HCT116 (cell line): ENCODE measurements at regions not wholly inside any gene's neighbourhood (a gene's known extent, or its start where the extent isn't known, plus 50 kb on each side); places are given as distances from the start of the nearest gene placed in this dataset.

Experiments used
- ATAC-seq: fragments of 200-7000 bp; cut with Tn5 transposase; 2 replicates; pipeline ENCODE4 v1.9.1; 2020; ENCODE audit warnings: mild to moderate bottlenecking, moderate library complexity
- BruUV-seq: library from RNA; stranded (reverse); fragments of 400-500 nt; replicated peaks from 2 replicates; lab custom pipeline; 2021; lab: Mats Ljungman, UMichigan
- CTCF ChIA-PET: fragments of 300-600 bp; sonication (Branson Sonifier 250); formaldehyde crosslinking; loops from one replicate; lab custom pipeline; 2021; ENCODE audit warnings: antibody characterized with exemption; lab: Charles Lee
- POLR2A ChIA-PET: fragments of 300-600, 350-600 bp; sonication (Branson Sonifier 250); formaldehyde crosslinking; loops from one replicate; lab custom pipeline; 2021; ENCODE audit warnings: antibody characterized with exemption; lab: Charles Lee
- RAD21 ChIA-PET, 2 experiments: fragments of 300-600 bp; sonication (Branson Sonifier 250); formaldehyde crosslinking; loops; one replicate each; lab custom pipeline; 2023; ENCODE audit warnings: low total read pairs in 2 of 2; ENCODE audit not compliant: uncharacterized antibody in 2 of 2, unreplicated experiment in 2 of 2, low non-redundant PET in 1 of 2; lab: Charles Lee
- DNase-seq: peaks from one replicate; pipeline ENCODE4 v3.0.0-alpha.2; 2010; ENCODE audit warnings: low read depth, low spot score
- H2AFZ ChIP-seq: fragments of 200-600 bp; shearing (Covaris generic), sonication (generic); 2 replicates; pipeline ENCODE4 v1.6.1; 2017; ENCODE audit warnings: low read depth, mixed run types, mixed read lengths, antibody characterized with exemption, low read length; ENCODE audit not compliant: poor library complexity, severe bottlenecking
- H3K27ac ChIP-seq: 2 replicates; pipeline ENCODE4 v1.5.1; 2012; ENCODE audit warnings: low read depth, low read length
- H3K27me3 ChIP-seq: fragments of 200-600 bp; sonication (generic); 2 replicates; pipeline ENCODE4 v1.6.1; 2016; ENCODE audit warnings: mixed run types, low read length, mixed read lengths; ENCODE audit not compliant: insufficient read depth
- H3K36me3 ChIP-seq, 2 experiments: fragments of 200-500 bp in 1 of 2; fragments of 200-600 bp in 1 of 2; sonication (Bioruptor generic) in 1 of 2; sonication (generic) in 1 of 2; 2 replicates each; pipeline versions ENCODE4 v1.5.1 to v1.6.1; 2014 to 2016; ENCODE audit warnings: low read length in 2 of 2, inconsistent platforms in 1 of 2, mixed read lengths in 1 of 2, mixed run types in 1 of 2; ENCODE audit not compliant: insufficient read depth in 2 of 2, control insufficient read depth in 1 of 2
- H3K4me1 ChIP-seq, 2 experiments: fragments of 200-600 bp in 1 of 2; sonication (generic) in 1 of 2; 2 replicates each; pipeline versions ENCODE4 v1.5.1 to v1.6.1; 2012 to 2017; ENCODE audit warnings: low read length in 2 of 2, inconsistent platforms in 1 of 2, mild to moderate bottlenecking in 1 of 2, mixed read lengths in 1 of 2, mixed run types in 1 of 2, moderate library complexity in 1 of 2; ENCODE audit not compliant: insufficient read depth in 2 of 2, control insufficient read depth in 1 of 2
- H3K4me2 ChIP-seq: fragments of 200-600 bp; sonication (generic); 2 replicates; pipeline ENCODE4 v1.6.1; 2017; ENCODE audit warnings: mixed run types, low read length, mixed read lengths
- H3K4me3 ChIP-seq, 2 experiments: fragments of 200-600 bp in 1 of 2; sonication (generic) in 1 of 2; replicated peaks in 1 of 2; 2 replicates each; pipeline ENCODE4 v1.5.1; 2011 to 2016; ENCODE audit warnings: low read length in 2 of 2, control low read depth in 1 of 2, low read depth in 1 of 2, mild to moderate bottlenecking in 1 of 2, mixed read lengths in 1 of 2, mixed run types in 1 of 2
- H3K79me2 ChIP-seq: fragments of 200-600 bp; sonication (generic); 2 replicates; pipeline ENCODE4 v1.6.1; 2017; ENCODE audit warnings: mild to moderate bottlenecking, mixed run types, low read length, moderate library complexity, mixed read lengths; ENCODE audit not compliant: insufficient read depth
- H3K9ac ChIP-seq: fragments of 200-600 bp; sonication (generic); 2 replicates; pipeline ENCODE4 v1.6.1; 2016; ENCODE audit warnings: low read length, mixed read lengths
- H3K9me2 ChIP-seq: fragments of 200-600 bp; sonication (generic), shearing (Covaris generic); 2 replicates; pipeline ENCODE4 v1.6.1; 2017; ENCODE audit warnings: mixed run types, mild to moderate bottlenecking, moderate library complexity; ENCODE audit not compliant: insufficient read depth
- H3K9me3 ChIP-seq, 2 experiments: fragments of 200-500 bp in 1 of 2; fragments of 200-600 bp in 1 of 2; sonication (Bioruptor generic) in 1 of 2; sonication (generic) in 1 of 2; 2 replicates each; pipeline ENCODE4 v1.6.1; 2014 to 2017; ENCODE audit warnings: low read length in 2 of 2, mixed read lengths in 2 of 2, inconsistent platforms in 1 of 2, low read depth in 1 of 2, mild to moderate bottlenecking in 1 of 2, mixed run types in 1 of 2, moderate library complexity in 1 of 2; ENCODE audit not compliant: control insufficient read depth in 1 of 2, insufficient read depth in 1 of 2
- H4K20me1 ChIP-seq: fragments of 200-600 bp; sonication (generic), shearing (Covaris generic); 2 replicates; pipeline ENCODE4 v1.6.1; 2017; ENCODE audit warnings: mixed run types, mild to moderate bottlenecking, moderate library complexity; ENCODE audit not compliant: insufficient read depth
- ATF3 ChIP-seq: IDR thresholded peaks from 2 replicates; pipeline ENCODE4 v1.6.1; 2012
- CBX3 ChIP-seq: IDR thresholded peaks from 2 replicates; pipeline ENCODE4 v1.6.1; 2012; ENCODE audit warnings: low read depth
- CEBPB ChIP-seq: IDR thresholded peaks from 2 replicates; pipeline ENCODE4 v1.6.1; 2012; ENCODE audit warnings: low read depth
- ELF1 ChIP-seq: IDR thresholded peaks from 2 replicates; pipeline ENCODE4 v1.6.1; 2012; ENCODE audit warnings: low read depth, borderline replicate concordance
- EZH2phosphoT487 ChIP-seq: fragments of 200-600 bp; IDR thresholded peaks from 2 replicates; pipeline ENCODE4 v1.6.1; 2018; ENCODE audit warnings: antibody characterized with exemption, borderline replicate concordance
- FOSL1 ChIP-seq: IDR thresholded peaks from 2 replicates; pipeline ENCODE4 v1.6.1; 2012; ENCODE audit warnings: low read depth
- JUND ChIP-seq: IDR thresholded peaks from 2 replicates; pipeline ENCODE4 v1.6.1; 2012
- POLR2A ChIP-seq: IDR thresholded peaks from 2 replicates; pipeline ENCODE4 v1.7.0; 2011; ENCODE audit warnings: borderline replicate concordance; ENCODE audit not compliant: insufficient read depth, insufficient read length; ENCODE audit errors: extremely low read depth
- SIN3A ChIP-seq: IDR thresholded peaks from 2 replicates; pipeline ENCODE4 v1.6.1; 2012; ENCODE audit warnings: low read depth
- SRF ChIP-seq: IDR thresholded peaks from 2 replicates; pipeline ENCODE4 v1.6.1; 2012; ENCODE audit warnings: low read depth
- TCF7L2 ChIP-seq: IDR thresholded peaks from 2 replicates; pipeline ENCODE4 v1.7.0; 2011; ENCODE audit warnings: borderline replicate concordance, inconsistent platforms; ENCODE audit not compliant: insufficient read depth, insufficient read length; ENCODE audit errors: extremely low read depth
- ZFX ChIP-seq: fragments of 450-650 bp; IDR thresholded peaks from 2 replicates; pipeline ENCODE4 v1.6.1; 2017
- ZNF274 ChIP-seq: fragments of 200-500 bp; sonication (Bioruptor generic); IDR thresholded peaks from 2 replicates; pipeline ENCODE4 v1.6.1; 2014; ENCODE audit warnings: mild to moderate bottlenecking, low read depth, low read length, inconsistent platforms
- intact Hi-C: fragments of 100-400 bp; cut with micrococcal nuclease; formaldehyde crosslinking; loops from 2 replicates; pipeline ENCODE4 v1.10.0; 2022
- TF ChIP-seq, protein P1 (sequence below), 3 experiments: fragments of 200-600 bp in 1 of 3; sonication (generic) in 1 of 3; IDR thresholded peaks in 2 of 3; conservative IDR thresholded peaks in 1 of 3; 2 replicates each; pipeline ENCODE4 v1.5.1; 2012 to 2017; ENCODE audit warnings: low read depth in 2 of 3, low read length in 2 of 3, antibody characterized with exemption in 1 of 3, borderline replicate concordance in 1 of 3, control low read depth in 1 of 3, mild to moderate bottlenecking in 1 of 3, mixed read lengths in 1 of 3, mixed run types in 1 of 3, moderate library complexity in 1 of 3; ENCODE audit not compliant: insufficient read depth in 1 of 3

DNA sequence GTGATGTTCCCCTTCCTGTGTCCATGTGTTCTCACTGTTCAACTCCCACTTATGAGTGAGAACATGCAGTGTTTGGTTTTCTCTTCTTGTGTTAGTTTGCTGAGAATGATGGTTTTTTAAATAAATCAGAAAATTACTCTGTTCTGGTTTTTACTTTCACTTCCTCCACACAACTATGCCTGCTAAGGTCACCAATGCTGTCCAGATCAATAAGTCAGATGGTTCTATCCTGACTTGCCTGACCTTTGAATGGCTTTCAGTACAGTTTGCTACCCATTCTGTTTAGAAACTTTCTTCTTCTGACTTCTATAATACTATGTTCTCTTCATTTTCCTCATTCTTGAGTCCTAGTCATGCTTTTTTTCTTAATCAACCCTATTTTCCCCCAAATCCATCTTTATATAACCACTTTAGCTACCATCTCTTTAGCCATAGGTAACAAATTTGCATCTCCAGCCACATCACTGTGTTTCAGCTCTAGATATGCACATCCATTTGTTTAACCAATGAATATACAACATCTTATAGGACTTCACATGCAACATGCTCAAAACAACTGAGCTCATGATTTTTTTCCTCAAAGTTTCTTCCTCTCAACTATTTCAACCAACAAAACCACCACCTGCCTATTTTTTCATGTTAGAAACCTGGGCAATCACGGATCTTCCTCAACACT is 58.8 kb upstream of the SLC38A11 start:
- ATAC-seq, result no peak
- H4K20me1 ChIP-seq, result no peaks in the 10 kb centered on the region
- TF ChIP-seq POLR2A (no peak), FOSL1 (no peak), CEBPB (no peak)
- H3K4me1 ChIP-seq, result no peaks in the 10 kb centered on the region
- BruUV-seq, result no TSS peak
- ChIA-PET POLR2A (no interaction called here), RAD21 (no interaction called here), CTCF (interaction anchor here (1.4 to 1.9 kb wide), 2 partner anchors 188 to 190 kb away, joined by 4 to 20 read pairs; partner anchors contain the start of gene SCN3A)
- H3K27me3 ChIP-seq, result peaks cover 15% of the 10 kb centered on the region; the same call in 1 of the 2 replicates
- H3K79me2 ChIP-seq, result no peaks in the 10 kb centered on the region
- no peak overlapping the region for H3K4me3 ChIP-seq
- no peaks in the 10 kb centered on the region for H3K9me3 ChIP-seq
- no peak for DNase-seq
- no peak overlapping the region for H3K27ac ChIP-seq
- no peaks in the 10 kb centered on the region for H3K9me2 ChIP-seq
- intact Hi-C loops, result loop anchor here (10.0 kb wide), 3 partner anchors 279 to 861 kb away; no protein-coding TSS in a partner anchor
- no peak overlapping the region for H3K4me2 ChIP-seq
- H3K36me3 ChIP-seq, result no peaks in the 10 kb centered on the region
- H3K9ac ChIP-seq, result no peak overlapping the region
- no peak overlapping the region for H2AFZ ChIP-seq

- no peaks in the 10 kb centered on the region for H3K9me3 ChIP-seq
- H3K4me1 ChIP-seq, result no peaks in the 10 kb centered on the region
- H3K36me3 ChIP-seq, result no peaks in the 10 kb centered on the region
- ChIA-PET POLR2A (no interaction called here), CTCF (no interaction called here), RAD21 (no interaction called here)
- no peaks in the 10 kb centered on the region for H4K20me1 ChIP-seq
- intact Hi-C loops, result loop anchor here (10.0 kb wide), 3 partner anchors 276 to 864 kb away; no protein-coding TSS in a partner anchor
- DNase-seq (no peak), ATAC-seq (no peak)
- H3K4me3 ChIP-seq, result no peak overlapping the region
- no TSS peak for BruUV-seq
- H3K27ac ChIP-seq, result no peak overlapping the region
- no peaks in the 10 kb centered on the region for H3K9me2 ChIP-seq
- TF ChIP-seq ZFX (no peak), JUND (no peak), ZNF274 (no peak), SRF (no peak), ELF1 (no peak), ATF3 (no peak), TCF7L2 (no peak), SIN3A (no peak), CBX3 (no peak), EZH2phosphoT487 (no peak)
- TF ChIP-seq, protein P1, sequence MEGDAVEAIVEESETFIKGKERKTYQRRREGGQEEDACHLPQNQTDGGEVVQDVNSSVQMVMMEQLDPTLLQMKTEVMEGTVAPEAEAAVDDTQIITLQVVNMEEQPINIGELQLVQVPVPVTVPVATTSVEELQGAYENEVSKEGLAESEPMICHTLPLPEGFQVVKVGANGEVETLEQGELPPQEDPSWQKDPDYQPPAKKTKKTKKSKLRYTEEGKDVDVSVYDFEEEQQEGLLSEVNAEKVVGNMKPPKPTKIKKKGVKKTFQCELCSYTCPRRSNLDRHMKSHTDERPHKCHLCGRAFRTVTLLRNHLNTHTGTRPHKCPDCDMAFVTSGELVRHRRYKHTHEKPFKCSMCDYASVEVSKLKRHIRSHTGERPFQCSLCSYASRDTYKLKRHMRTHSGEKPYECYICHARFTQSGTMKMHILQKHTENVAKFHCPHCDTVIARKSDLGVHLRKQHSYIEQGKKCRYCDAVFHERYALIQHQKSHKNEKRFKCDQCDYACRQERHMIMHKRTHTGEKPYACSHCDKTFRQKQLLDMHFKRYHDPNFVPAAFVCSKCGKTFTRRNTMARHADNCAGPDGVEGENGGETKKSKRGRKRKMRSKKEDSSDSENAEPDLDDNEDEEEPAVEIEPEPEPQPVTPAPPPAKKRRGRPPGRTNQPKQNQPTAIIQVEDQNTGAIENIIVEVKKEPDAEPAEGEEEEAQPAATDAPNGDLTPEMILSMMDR (IDR thresholded peaks at IDR 0.05 in 2 of 3, conservative IDR thresholded peaks at IDR 0.05 in 1 of 3; ENCODE audit: borderline replicate concordance in 1 of 3, insufficient read depth in 1 of 3, low read depth in 2 of 3, low read length in 2 of 3), result no peak
- H2AFZ ChIP-seq, result no peak overlapping the region
- no peak overlapping the region for H3K4me2 ChIP-seq
- H3K27me3 ChIP-seq, result peaks cover 11% of the 10 kb centered on the region; the same call in 1 of the 2 replicates
- no peak overlapping the region for H3K9ac ChIP-seq
- no peaks in the 10 kb centered on the region for H3K79me2 ChIP-seq
These were observed 55.9 kb upstream of the SLC38A11 start for GRCh38 chr2:165011199-165011598.
